Skeletal muscle satellite cell (primary cell): ENCODE measurements at regions not wholly inside any gene's neighbourhood (a gene's known extent, or its start where the extent isn't known, plus 50 kb on each side); places are given as distances from the start of the nearest gene placed in this dataset.

Experiments used
- H3K27me3 ChIP-seq: 2 replicates; pipeline ENCODE4 v1.7.0; 2013; ENCODE audit warnings: low read length; ENCODE audit not compliant: control insufficient read depth, insufficient read depth
- H3K36me3 ChIP-seq: 2 replicates; pipeline ENCODE4 v1.7.0; 2013; ENCODE audit warnings: mild to moderate bottlenecking, control low read depth, low read length; ENCODE audit not compliant: insufficient read depth
- H3K4me1 ChIP-seq: 2 replicates; pipeline ENCODE4 v1.7.0; 2013; ENCODE audit warnings: low read length; ENCODE audit not compliant: control insufficient read depth, insufficient read depth
- H3K4me2 ChIP-seq: 2 replicates; pipeline ENCODE4 v1.7.0; 2013; ENCODE audit warnings: mild to moderate bottlenecking, low read length
- H3K4me3 ChIP-seq: 2 replicates; pipeline ENCODE4 v1.7.0; 2013; ENCODE audit warnings: low read length
- H3K9ac ChIP-seq: 2 replicates; pipeline ENCODE4 v1.7.0; 2013; ENCODE audit warnings: mild to moderate bottlenecking, low read depth, low read length, moderate library complexity
- H3K9me3 ChIP-seq: replicated peaks from 2 replicates; pipeline ENCODE4 v1.7.0; 2013; ENCODE audit warnings: mild to moderate bottlenecking, control low read depth, low read length

- Histone ChIP-seq H3K4me1 (peaks cover 6% of the 10 kb centered on the region), H3K36me3 (no peaks in the 10 kb centered on the region), H3K4me3 (no peak overlapping the region), H3K27me3 (no peaks in the 10 kb centered on the region), H3K9me3 (no peaks in the 10 kb centered on the region), H3K9ac (no peak overlapping the region), H3K4me2 (no peak overlapping the region)
Measured at GRCh38 chr12:126518596-126519200, 1453.5 kb downstream of the AACS start.

- no peaks in the 10 kb centered on the region for H3K36me3 ChIP-seq
- H3K9ac ChIP-seq = no peak overlapping the region
- no peaks in the 10 kb centered on the region for H3K27me3 ChIP-seq
- H3K9me3 ChIP-seq = no peaks in the 10 kb centered on the region
- no peak overlapping the region for H3K4me2 ChIP-seq
- peaks cover 6% of the 10 kb centered on the region for H3K4me1 ChIP-seq
- H3K4me3 ChIP-seq = no peak overlapping the region
Measured at GRCh38 chr12:126519833-126520232, 1454.6 kb downstream of the AACS start.

- H3K27me3 ChIP-seq = no peaks in the 10 kb centered on the region
Measured at GRCh38 chr12:126523891-126524290, 1458.7 kb downstream of the AACS start.

GRCh38 chr12:126534495-126534894, 1469.3 kb downstream of the AACS start:
- Histone ChIP-seq H3K9ac (no peak overlapping the region), H3K27me3 (no peaks in the 10 kb centered on the region), H3K4me2 (no peak overlapping the region), H3K36me3 (no peaks in the 10 kb centered on the region), H3K9me3 (no peaks in the 10 kb centered on the region), H3K4me1 (no peaks in the 10 kb centered on the region), H3K4me3 (no peak overlapping the region)

More at GRCh38 chr12:126523891-126524290, 1458.7 kb downstream of the AACS start:
- Histone ChIP-seq H3K9me3 (no peaks in the 10 kb centered on the region), H3K36me3 (no peaks in the 10 kb centered on the region), H3K4me1 (peaks cover under 1% of the 10 kb centered on the region), H3K9ac (no peak overlapping the region), H3K4me3 (no peak overlapping the region), H3K4me2 (no peak overlapping the region)

GRCh38 chr12:126534942-126535341, 1469.7 kb downstream of the AACS start:
- Histone ChIP-seq H3K4me2 (no peak overlapping the region), H3K27me3 (no peaks in the 10 kb centered on the region), H3K36me3 (no peaks in the 10 kb centered on the region), H3K4me3 (no peak overlapping the region), H3K4me1 (no peaks in the 10 kb centered on the region), H3K9me3 (no peaks in the 10 kb centered on the region), H3K9ac (no peak overlapping the region)

- Histone ChIP-seq H3K36me3 (no peaks in the 10 kb centered on the region), H3K9ac (no peak overlapping the region), H3K4me2 (no peak overlapping the region), H3K27me3 (no peaks in the 10 kb centered on the region), H3K4me1 (no peaks in the 10 kb centered on the region), H3K4me3 (no peak overlapping the region), H3K9me3 (no peaks in the 10 kb centered on the region)
Measured at GRCh38 chr12:126535971-126536370, 1470.7 kb downstream of the AACS start.

- Histone ChIP-seq H3K4me2 (no peak overlapping the region), H3K27me3 (no peaks in the 10 kb centered on the region), H3K4me3 (no peak overlapping the region), H3K9me3 (no peaks in the 10 kb centered on the region), H3K4me1 (no peaks in the 10 kb centered on the region), H3K9ac (no peak overlapping the region), H3K36me3 (no peaks in the 10 kb centered on the region)
Measured at GRCh38 chr12:126537961-126538530, 1472.8 kb downstream of the AACS start.

GRCh38 chr12:126538888-126539287, 1473.7 kb downstream of the AACS start:
- H3K27me3 ChIP-seq = no peaks in the 10 kb centered on the region
- H3K4me1 ChIP-seq = no peaks in the 10 kb centered on the region
- no peak overlapping the region for H3K4me2 ChIP-seq
- no peaks in the 10 kb centered on the region for H3K9me3 ChIP-seq
- H3K4me3 ChIP-seq = no peak overlapping the region
- H3K36me3 ChIP-seq = no peaks in the 10 kb centered on the region
- no peak overlapping the region for H3K9ac ChIP-seq

GRCh38 chr12:126545411-126545810, 1480.2 kb downstream of the AACS start:
- H3K36me3 ChIP-seq = no peaks in the 10 kb centered on the region
- no peaks in the 10 kb centered on the region for H3K27me3 ChIP-seq
- no peak overlapping the region for H3K9ac ChIP-seq
- no peak overlapping the region for H3K4me3 ChIP-seq
- no peaks in the 10 kb centered on the region for H3K9me3 ChIP-seq
- H3K4me2 ChIP-seq = no peak overlapping the region
- peaks cover 4% of the 10 kb centered on the region for H3K4me1 ChIP-seq

GRCh38 chr12:126547905-126548304, 1482.7 kb downstream of the AACS start:
- peak overlapping the region; percentile 56 for H3K4me2 ChIP-seq

GRCh38 chr12:126551869-126552268, 1486.6 kb downstream of the AACS start:
- no peak overlapping the region for H3K9ac ChIP-seq
- H3K4me3 ChIP-seq = no peak overlapping the region
- H3K27me3 ChIP-seq = no peaks in the 10 kb centered on the region
- peaks cover 4% of the 10 kb centered on the region for H3K4me1 ChIP-seq
- no peaks in the 10 kb centered on the region for H3K9me3 ChIP-seq
- H3K4me2 ChIP-seq = no peak overlapping the region
- H3K36me3 ChIP-seq = no peaks in the 10 kb centered on the region

More at GRCh38 chr12:126547905-126548304, 1482.7 kb downstream of the AACS start:
- no peaks in the 10 kb centered on the region for H3K27me3 ChIP-seq
- H3K9ac ChIP-seq = no peak overlapping the region
- H3K36me3 ChIP-seq = no peaks in the 10 kb centered on the region
- no peaks in the 10 kb centered on the region for H3K9me3 ChIP-seq
- peaks cover 4% of the 10 kb centered on the region for H3K4me1 ChIP-seq
- H3K4me3 ChIP-seq = no peak overlapping the region

- Histone ChIP-seq H3K36me3 (no peaks in the 10 kb centered on the region), H3K9me3 (no peaks in the 10 kb centered on the region), H3K9ac (no peak overlapping the region), H3K27me3 (no peaks in the 10 kb centered on the region), H3K4me2 (no peak overlapping the region), H3K4me1 (no peaks in the 10 kb centered on the region), H3K4me3 (no peak overlapping the region)
Measured at GRCh38 chr12:126554625-126555024, 1489.4 kb downstream of the AACS start.
